Neural cell (in vitro differentiated cells): ENCODE measurements at regions not wholly inside any gene's neighbourhood (a gene's known extent, or its start where the extent isn't known, plus 50 kb on each side); places are given as distances from the start of the nearest gene placed in this dataset.

Experiments used
- H2AFZ ChIP-seq: fragments of 200-600, 300-800 bp; sonication (generic), shearing (Covaris generic); 2 replicates; pipeline ENCODE4 v1.6.0; 2014; ENCODE audit warnings: low read depth, mild to moderate bottlenecking, antibody characterized with exemption, low read length, moderate library complexity
- H3F3A ChIP-seq: fragments of 200-600 bp; shearing (Covaris generic); 2 replicates; pipeline ENCODE4 v1.6.1; 2016; ENCODE audit warnings: mild to moderate bottlenecking, moderate library complexity, mixed read lengths, antibody characterized with exemption, low read length; ENCODE audit not compliant: insufficient read depth, poor library complexity, severe bottlenecking
- H3K27ac ChIP-seq: fragments of 200-600, 300-800 bp; sonication (generic), shearing (Covaris generic); 2 replicates; pipeline ENCODE4 v1.5.1; 2014; ENCODE audit warnings: mild to moderate bottlenecking, low read length, moderate library complexity
- H3K27me3 ChIP-seq: fragments of 300-800, 200-600 bp; sonication (generic), shearing (Covaris generic); 2 replicates; pipeline ENCODE4 v1.6.0; 2014; ENCODE audit warnings: mild to moderate bottlenecking, low read depth, low read length, moderate library complexity; ENCODE audit not compliant: insufficient read depth
- H3K36me3 ChIP-seq: fragments of 300-800, 200-600 bp; sonication (generic), shearing (Covaris generic); 2 replicates; pipeline ENCODE4 v1.5.1; 2014; ENCODE audit warnings: mild to moderate bottlenecking, antibody characterized with exemption, low read length, moderate library complexity; ENCODE audit not compliant: insufficient read depth
- H3K4me2 ChIP-seq: fragments of 300-800, 200-600 bp; sonication (generic), shearing (Covaris generic); 2 replicates; pipeline ENCODE4 v1.6.0; 2014; ENCODE audit warnings: mild to moderate bottlenecking, low read length
- H3K4me3 ChIP-seq: fragments of 300-800, 200-600 bp; sonication (generic), shearing (Covaris generic); 2 replicates; pipeline ENCODE4 v1.5.1; 2014; ENCODE audit warnings: mild to moderate bottlenecking, low read length, moderate library complexity
- H3K79me2 ChIP-seq: fragments of 200-600 bp; shearing (Covaris generic); replicated peaks from 2 replicates; pipeline ENCODE4 v1.6.0; 2014; ENCODE audit warnings: mild to moderate bottlenecking, low read length, moderate library complexity; ENCODE audit not compliant: insufficient read depth
- H3K9ac ChIP-seq: fragments of 300-800, 200-600 bp; sonication (generic), shearing (Covaris generic); 2 replicates; pipeline ENCODE4 v1.6.1; 2016; ENCODE audit warnings: mild to moderate bottlenecking, low read length, mixed read lengths
- H3K9me2 ChIP-seq: fragments of 200-600 bp; shearing (Covaris generic); 2 replicates; pipeline ENCODE4 v1.6.1; 2016; ENCODE audit warnings: mild to moderate bottlenecking, low read length, mixed read lengths; ENCODE audit not compliant: insufficient read depth
- H3K9me3 ChIP-seq: fragments of 200-600, 300-800 bp; sonication (generic), shearing (Covaris generic); 2 replicates; pipeline ENCODE4 v1.6.1; 2016; ENCODE audit warnings: mild to moderate bottlenecking, mixed run types, low read length, moderate library complexity, mixed read lengths
- H4K20me1 ChIP-seq: fragments of 200-600 bp; shearing (Covaris generic); 2 replicates; pipeline ENCODE4 v1.6.1; 2016; ENCODE audit warnings: mild to moderate bottlenecking, mixed run types; ENCODE audit not compliant: insufficient read depth
- CTCF ChIP-seq: fragments of 450-650 bp; IDR thresholded peaks from 2 replicates; pipeline ENCODE4 v1.5.1; 2014; ENCODE audit warnings: antibody characterized with exemption, mild to moderate bottlenecking, moderate library complexity; ENCODE audit not compliant: poor library complexity, severe bottlenecking
- EP300 ChIP-seq: fragments of 450-650 bp; conservative IDR thresholded peaks from 2 replicates; pipeline ENCODE4 v1.6.1; 2014; ENCODE audit warnings: antibody characterized with exemption, mild to moderate bottlenecking, moderate library complexity; ENCODE audit not compliant: poor library complexity, severe bottlenecking
- EZH2 ChIP-seq: fragments of 200-600, 300-800 bp; shearing (Covaris generic), sonication (generic); IDR thresholded peaks from 2 replicates; pipeline ENCODE4 v1.6.1; 2014; ENCODE audit warnings: antibody characterized with exemption, low read length, borderline replicate concordance, mild to moderate bottlenecking; ENCODE audit not compliant: insufficient read depth, poor library complexity, severe bottlenecking
- MXI1 ChIP-seq: fragments of 450-650 bp; conservative IDR thresholded peaks from 2 replicates; pipeline ENCODE4 v1.6.1; 2014; ENCODE audit warnings: antibody characterized with exemption, mild to moderate bottlenecking; ENCODE audit not compliant: poor library complexity, severe bottlenecking
- POLR2AphosphoS5 ChIP-seq: IDR thresholded peaks from 2 replicates; pipeline ENCODE4 v1.6.1; 2012
- RAD21 ChIP-seq: fragments of 450-650 bp; conservative IDR thresholded peaks from 2 replicates; pipeline ENCODE4 v1.6.1; 2014; ENCODE audit warnings: antibody characterized with exemption, mild to moderate bottlenecking, moderate library complexity
- REST ChIP-seq: IDR thresholded peaks from 2 replicates; pipeline ENCODE4 v1.6.1; 2012; ENCODE audit warnings: borderline replicate concordance
- SMC3 ChIP-seq: fragments of 450-650 bp; conservative IDR thresholded peaks from 2 replicates; pipeline ENCODE4 v1.6.1; 2014; ENCODE audit warnings: antibody characterized with exemption, mild to moderate bottlenecking, moderate library complexity; ENCODE audit not compliant: poor library complexity
- TAF1 ChIP-seq: IDR thresholded peaks from 2 replicates; pipeline ENCODE4 v1.6.1; 2012; ENCODE audit warnings: low read depth

- no peak overlapping the region for H3K4me3 ChIP-seq
- no peaks in the 10 kb centered on the region for H4K20me1 ChIP-seq
- H3K79me2 ChIP-seq = no peaks in the 10 kb centered on the region
- no peaks in the 10 kb centered on the region for H3K27me3 ChIP-seq
- no peak overlapping the region for H3K9ac ChIP-seq
- no peak overlapping the region for H3K27ac ChIP-seq
- no peak overlapping the region for H2AFZ ChIP-seq
- no peak for TF ChIP-seq RAD21
- TF ChIP-seq TAF1 = no peak
- TF ChIP-seq CTCF = no peak
- TF ChIP-seq EP300 = no peak
- TF ChIP-seq POLR2AphosphoS5 = no peak
- no peak for TF ChIP-seq SMC3
- no peak for TF ChIP-seq MXI1
- no peak for TF ChIP-seq EZH2
- no peak for TF ChIP-seq REST
- no peaks in the 10 kb centered on the region for H3K36me3 ChIP-seq
- no peaks in the 10 kb centered on the region for H3K9me3 ChIP-seq
- H3F3A ChIP-seq = no peaks in the 10 kb centered on the region
- H3K9me2 ChIP-seq = no peaks in the 10 kb centered on the region
- H3K4me2 ChIP-seq = no peak overlapping the region
These were observed 334.1 kb upstream of the KLF6 start for GRCh38 chr10:4119107-4119506.

- H2AFZ ChIP-seq = no peak overlapping the region
- no peaks in the 10 kb centered on the region for H3K79me2 ChIP-seq
- no peaks in the 10 kb centered on the region for H3K9me3 ChIP-seq
These were observed 332.6 kb upstream of the KLF6 start for GRCh38 chr10:4117604-4118003.

More at GRCh38 chr10:4117604-4118003, 332.6 kb upstream of the KLF6 start:
- H3K4me2 ChIP-seq = no peak overlapping the region
- no peaks in the 10 kb centered on the region for H3K27me3 ChIP-seq
- TF ChIP-seq TAF1 (no peak), REST (no peak), MXI1 (no peak), EZH2 (no peak), EP300 (no peak), CTCF (no peak), RAD21 (no peak), POLR2AphosphoS5 (no peak), SMC3 (no peak)
- no peak overlapping the region for H3K27ac ChIP-seq
- H3K9ac ChIP-seq = no peak overlapping the region
- no peaks in the 10 kb centered on the region for H3F3A ChIP-seq
- H3K4me3 ChIP-seq = no peak overlapping the region
- no peaks in the 10 kb centered on the region for H3K9me2 ChIP-seq
- H3K36me3 ChIP-seq = no peaks in the 10 kb centered on the region
- H4K20me1 ChIP-seq = no peaks in the 10 kb centered on the region
